ENCODE measurements at regions not wholly inside any gene's neighbourhood (a gene's known extent, or its start where the extent isn't known, plus 50 kb on each side); places are given as distances from the start of the nearest gene placed in this dataset.

GRCh38 chr7:26553582-26553981 lies 261.9 kb downstream of the SNX10 start:
- no peak for DNase-seq (ENCODE audit: low spot score)

GRCh38 chr7:26554952-26555351 lies 263.3 kb downstream of the SNX10 start:
- no peak for DNase-seq (ENCODE audit: low spot score)

- no peak for DNase-seq (ENCODE audit: low spot score)
Observed at GRCh38 chr7:26556061-26556881, 264.6 kb downstream of the SNX10 start.

- no peak for DNase-seq (ENCODE audit: low spot score)
Observed at GRCh38 chr7:26560526-26561256, 269.0 kb downstream of the SNX10 start.

- DNase-seq (ENCODE audit: low spot score) = no peak
Observed at GRCh38 chr7:26562841-26563240, 271.2 kb downstream of the SNX10 start.

- DNase-seq (ENCODE audit: low spot score) = no peak
Observed at GRCh38 chr7:26563406-26563805, 271.7 kb downstream of the SNX10 start.

GRCh38 chr7:26567266-26567665 lies 275.6 kb downstream of the SNX10 start:
- no peak for DNase-seq (ENCODE audit: low spot score)

GRCh38 chr7:26574476-26574875 lies 282.8 kb downstream of the SNX10 start:
- DNase-seq (ENCODE audit: low spot score) = no peak

- no peak for DNase-seq (ENCODE audit: low spot score)
Observed at GRCh38 chr7:26580064-26580591, 284.3 kb downstream of the SKAP2 start.

GRCh38 chr7:26580711-26581110 lies 283.7 kb downstream of the SKAP2 start:
- DNase-seq (ENCODE audit: low spot score) = no peak

- DNase-seq (ENCODE audit: low spot score) = no peak
Observed at GRCh38 chr7:26583094-26583648, 281.2 kb downstream of the SKAP2 start.

GRCh38 chr7:26584326-26584725 lies 280.1 kb downstream of the SKAP2 start:
- no peak for DNase-seq (ENCODE audit: low spot score)

- no peak for DNase-seq (ENCODE audit: low spot score)
Observed at GRCh38 chr7:26584987-26585665, 279.3 kb downstream of the SKAP2 start.

GRCh38 chr7:26587536-26587935 lies 276.9 kb downstream of the SKAP2 start:
- DNase-seq (ENCODE audit: low spot score) = no peak

- DNase-seq (ENCODE audit: low spot score) = no peak
Observed at GRCh38 chr7:26588511-26588910, 275.9 kb downstream of the SKAP2 start.

- no peak for DNase-seq (ENCODE audit: low spot score)
Observed at GRCh38 chr7:26590709-26591108, 273.7 kb downstream of the SKAP2 start.

- no peak for DNase-seq (ENCODE audit: low spot score)
Observed at GRCh38 chr7:26592011-26592410, 272.4 kb downstream of the SKAP2 start.

- DNase-seq (ENCODE audit: low spot score) = no peak
Observed at GRCh38 chr7:26593393-26593792, 271.0 kb downstream of the SKAP2 start.

- no peak for DNase-seq (ENCODE audit: low spot score)
Observed at GRCh38 chr7:26593896-26594295, 270.5 kb downstream of the SKAP2 start.

- no peak for DNase-seq (ENCODE audit: low spot score)
Observed at GRCh38 chr7:26594553-26594952, 269.8 kb downstream of the SKAP2 start.

GRCh38 chr7:26598867-26599266 lies 265.5 kb downstream of the SKAP2 start:
- no peak for DNase-seq (ENCODE audit: low spot score)

- DNase-seq (ENCODE audit: low spot score) = no peak
Observed at GRCh38 chr7:26599982-26600381, 264.4 kb downstream of the SKAP2 start.
